ENCODE measurements at regions not wholly inside any gene's neighbourhood (a gene's known extent, or its start where the extent isn't known, plus 50 kb on each side); places are given as distances from the start of the nearest gene placed in this dataset.

DNA sequence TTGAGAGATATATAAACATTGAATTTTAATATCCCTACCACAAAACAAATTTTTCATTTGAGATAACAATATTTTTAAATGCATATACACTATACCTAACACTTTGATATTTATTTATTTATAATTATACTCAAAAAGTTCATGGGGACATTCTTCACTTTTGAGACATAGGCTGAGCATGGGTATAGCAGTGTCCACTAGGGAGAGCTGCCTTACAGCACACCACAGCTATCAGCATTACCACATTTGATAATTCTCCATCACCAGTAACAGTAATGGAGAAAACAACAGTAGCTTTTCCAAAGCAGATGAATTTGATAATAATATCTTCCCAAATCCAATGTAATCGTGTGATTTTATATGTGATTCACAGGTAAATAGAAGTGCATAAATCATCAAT is 626.1 kb downstream of the DACH1 start:
- DNase-seq, result no peak
- intact Hi-C loops (cut with DNase I), result no loop called here
- no peaks in the 10 kb centered on the region for H3K36me3 ChIP-seq
- H3K27me3 ChIP-seq, result no peaks in the 10 kb centered on the region
- no peaks in the 10 kb centered on the region for H3K9me3 ChIP-seq
- TF ChIP-seq POLR2A (IDR thresholded peaks at IDR 0.05) (no peak), EP300 (IDR thresholded peaks at IDR 0.05) (no peak)
- TF ChIP-seq, protein P1, sequence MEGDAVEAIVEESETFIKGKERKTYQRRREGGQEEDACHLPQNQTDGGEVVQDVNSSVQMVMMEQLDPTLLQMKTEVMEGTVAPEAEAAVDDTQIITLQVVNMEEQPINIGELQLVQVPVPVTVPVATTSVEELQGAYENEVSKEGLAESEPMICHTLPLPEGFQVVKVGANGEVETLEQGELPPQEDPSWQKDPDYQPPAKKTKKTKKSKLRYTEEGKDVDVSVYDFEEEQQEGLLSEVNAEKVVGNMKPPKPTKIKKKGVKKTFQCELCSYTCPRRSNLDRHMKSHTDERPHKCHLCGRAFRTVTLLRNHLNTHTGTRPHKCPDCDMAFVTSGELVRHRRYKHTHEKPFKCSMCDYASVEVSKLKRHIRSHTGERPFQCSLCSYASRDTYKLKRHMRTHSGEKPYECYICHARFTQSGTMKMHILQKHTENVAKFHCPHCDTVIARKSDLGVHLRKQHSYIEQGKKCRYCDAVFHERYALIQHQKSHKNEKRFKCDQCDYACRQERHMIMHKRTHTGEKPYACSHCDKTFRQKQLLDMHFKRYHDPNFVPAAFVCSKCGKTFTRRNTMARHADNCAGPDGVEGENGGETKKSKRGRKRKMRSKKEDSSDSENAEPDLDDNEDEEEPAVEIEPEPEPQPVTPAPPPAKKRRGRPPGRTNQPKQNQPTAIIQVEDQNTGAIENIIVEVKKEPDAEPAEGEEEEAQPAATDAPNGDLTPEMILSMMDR (IDR thresholded peaks at IDR 0.05), result no peak
- H3K4me1 ChIP-seq (ENCODE audit: insufficient read depth), result no peaks in the 10 kb centered on the region
- H3K4me3 ChIP-seq, result no peak overlapping the region
- H3K27ac ChIP-seq, result no peak overlapping the region
- 57 to 70% (median 68%) methylated on average over 1 of the region's 1 CpG for WGBS, 3 donors

DNA sequence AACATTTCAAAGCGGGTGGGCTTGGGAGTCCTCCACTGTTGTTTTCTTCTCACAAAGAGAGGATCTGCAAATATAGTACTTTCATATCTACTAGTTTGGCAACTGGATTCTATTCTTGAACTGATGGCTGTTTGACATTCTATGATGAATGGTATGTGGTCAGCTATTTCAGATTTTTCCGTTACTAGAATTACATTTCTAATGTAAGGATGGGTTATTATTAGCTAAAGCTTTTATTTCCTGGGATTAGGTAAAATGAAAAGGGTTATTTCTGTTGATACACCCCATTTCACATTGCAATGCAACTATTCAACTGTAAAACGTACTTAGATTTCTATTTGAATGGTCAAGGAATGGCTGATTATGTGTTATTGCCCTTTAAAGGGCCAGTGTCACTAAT is 629.7 kb downstream of the DACH1 start:
- H3K9me3 ChIP-seq, result no peaks in the 10 kb centered on the region
- intact Hi-C loops (cut with DNase I), result no loop called here
- no peak overlapping the region for H3K27ac ChIP-seq
- WGBS, 3 donors, result 62 to 64% (median 63%) methylated on average over 3 of the region's 3 CpGs
- TF ChIP-seq POLR2A (IDR thresholded peaks at IDR 0.05) (no peak), EP300 (IDR thresholded peaks at IDR 0.05) (no peak)
- TF ChIP-seq, protein P1 (IDR thresholded peaks at IDR 0.05), result no peak
- H3K4me1 ChIP-seq (ENCODE audit: insufficient read depth), result no peaks in the 10 kb centered on the region
- no peaks in the 10 kb centered on the region for H3K36me3 ChIP-seq
- H3K4me3 ChIP-seq, result no peak overlapping the region
- no peak for DNase-seq
- no peaks in the 10 kb centered on the region for H3K27me3 ChIP-seq

DNA sequence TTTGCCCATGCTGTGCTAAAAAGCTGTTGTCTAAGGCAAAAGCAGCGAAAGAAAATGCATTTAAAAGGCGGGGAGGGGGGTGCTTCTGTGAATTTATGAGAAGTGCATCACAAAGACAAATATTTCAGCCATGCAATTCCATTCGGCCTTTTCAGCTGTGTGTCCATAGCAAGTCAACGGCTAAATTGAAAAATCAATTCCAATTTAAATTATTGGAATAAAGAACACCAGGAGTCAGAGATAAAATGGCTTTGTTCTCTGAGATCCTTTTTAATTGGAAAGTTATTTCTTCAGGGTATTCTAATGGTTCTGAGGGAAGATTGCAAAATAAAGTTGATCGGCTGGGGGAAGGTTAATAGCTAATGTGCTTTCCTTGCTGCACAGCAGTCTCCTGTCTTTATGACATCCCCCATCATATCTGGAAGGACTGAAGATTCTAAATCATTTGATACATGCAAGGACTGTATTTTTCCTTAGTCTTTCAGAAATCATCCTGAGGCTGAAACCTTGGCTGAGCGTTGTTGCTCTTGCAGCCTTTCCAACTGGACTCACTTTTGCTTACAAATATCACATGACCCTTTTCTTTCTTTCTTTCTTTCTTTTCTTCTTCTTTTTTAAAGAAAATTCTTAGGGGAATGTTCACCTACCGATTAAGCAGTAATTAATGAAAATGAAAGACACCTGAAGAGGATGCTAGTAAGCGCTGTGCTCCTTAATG is 647.1 kb downstream of the DACH1 start:
- Histone ChIP-seq H3K4me3 (no peak overlapping the region), H3K36me3 (no peaks in the 10 kb centered on the region), H3K9me3 (no peaks in the 10 kb centered on the region), H3K27ac (no peak overlapping the region), H3K27me3 (no peaks in the 10 kb centered on the region), H3K4me1 (ENCODE audit: insufficient read depth) (no peaks in the 10 kb centered on the region)
- 72 to 79% (median 77%) methylated on average over 8 of the region's 8 CpGs for WGBS, 3 donors
- intact Hi-C loops (cut with DNase I), result no loop called here
- TF ChIP-seq, protein P1 (IDR thresholded peaks at IDR 0.05), result no peak
- no peak for TF ChIP-seq POLR2A (IDR thresholded peaks at IDR 0.05)
- TF ChIP-seq EP300 (IDR thresholded peaks at IDR 0.05), result no peak
- no peak for DNase-seq

DNA sequence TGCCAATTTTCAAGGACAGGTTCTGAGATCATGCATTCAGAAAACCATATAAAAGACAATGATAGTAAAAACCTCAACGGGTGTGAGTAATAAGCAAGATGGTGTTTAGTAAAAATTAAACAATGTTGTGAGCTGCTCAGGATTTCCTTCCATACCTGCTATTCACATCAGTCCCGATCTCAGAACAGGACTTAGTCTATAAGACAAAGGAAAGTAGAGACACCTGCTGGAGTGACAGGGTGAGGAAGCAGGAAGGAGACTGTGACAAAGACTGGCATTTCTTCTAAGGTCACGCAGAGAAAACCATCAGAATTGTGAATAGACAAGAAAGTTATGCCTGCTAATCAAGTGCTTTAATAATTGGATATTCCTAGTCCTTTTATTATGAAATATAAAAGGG is 648.0 kb downstream of the DACH1 start:
- no peak for DNase-seq
- Histone ChIP-seq H3K36me3 (no peaks in the 10 kb centered on the region), H3K27me3 (no peaks in the 10 kb centered on the region), H3K9me3 (no peaks in the 10 kb centered on the region), H3K4me1 (ENCODE audit: insufficient read depth) (no peaks in the 10 kb centered on the region), H3K4me3 (no peak overlapping the region), H3K27ac (no peak overlapping the region)
- intact Hi-C loops (cut with DNase I), result no loop called here
- 58 to 65% (median 65%) methylated on average over 3 of the region's 3 CpGs for WGBS, 3 donors
- TF ChIP-seq POLR2A (IDR thresholded peaks at IDR 0.05) (no peak), EP300 (IDR thresholded peaks at IDR 0.05) (no peak)
- TF ChIP-seq, protein P1 (IDR thresholded peaks at IDR 0.05), result no peak

Measured in ovary (tissue), 7 donors.